CD8-positive, alpha-beta memory T cell (primary cell): ENCODE measurements at regions not wholly inside any gene's neighbourhood (a gene's known extent, or its start where the extent isn't known, plus 50 kb on each side); places are given as distances from the start of the nearest gene placed in this dataset.

Experiments used
- CTCF ChIA-PET: fragments of 350-600 bp; sonication (Branson Sonifier 250); formaldehyde crosslinking; loops from one replicate; lab custom pipeline; 2021; ENCODE audit warnings: antibody characterized with exemption; lab: Charles Lee
- POLR2A ChIA-PET: fragments of 350-600 bp; sonication (Branson Sonifier 250); formaldehyde crosslinking; loops from one replicate; lab custom pipeline; 2021; ENCODE audit warnings: antibody characterized with exemption; lab: Charles Lee
- DNase-seq, 5 donors: peaks; one replicate each; pipeline versions ENCODE4 v3.0.0 to v3.0.0-alpha.2; 2020 to 2022; ENCODE audit warnings: mixed read lengths in 1 of 5
- H3K27ac ChIP-seq: one replicate; pipeline ENCODE4 v1.7.0; 2013; ENCODE audit warnings: low read depth, mild to moderate bottlenecking, low read length, moderate library complexity
- H3K27me3 ChIP-seq: 2 replicates; pipeline ENCODE4 v1.7.0; 2013; ENCODE audit warnings: low read length, mild to moderate bottlenecking; ENCODE audit not compliant: insufficient read depth, poor library complexity, severe bottlenecking
- H3K36me3 ChIP-seq: 2 replicates; pipeline ENCODE4 v1.7.0; 2013; ENCODE audit warnings: mild to moderate bottlenecking, low read length, moderate library complexity; ENCODE audit not compliant: insufficient read depth
- H3K4me1 ChIP-seq: 2 replicates; pipeline ENCODE4 v1.7.0; 2013; ENCODE audit warnings: mild to moderate bottlenecking, low read length, moderate library complexity; ENCODE audit not compliant: insufficient read depth
- H3K4me3 ChIP-seq: 2 replicates; pipeline ENCODE4 v1.7.0; 2013; ENCODE audit warnings: mild to moderate bottlenecking, low read length
- H3K9me3 ChIP-seq: 2 replicates; pipeline ENCODE4 v1.7.0; 2013; ENCODE audit warnings: mild to moderate bottlenecking, low read length
- H3K27ac Mint-ChIP-seq, 8 donors: one replicate each; pipeline ENCODE4 v1.8.0; 2020 to 2021; ENCODE audit warnings: mixed read lengths in 8 of 8, mild to moderate bottlenecking in 6 of 8, inconsistent platforms in 3 of 8, moderate library complexity in 3 of 8
- H3K27me3 Mint-ChIP-seq, 2 donors: one replicate each; pipeline ENCODE4 v1.8.0; 2020 to 2021; ENCODE audit warnings: mixed read lengths in 2 of 2, mild to moderate bottlenecking in 1 of 2, moderate library complexity in 1 of 2
- H3K36me3 Mint-ChIP-seq, 3 donors: one replicate each; pipeline ENCODE4 v1.8.0; 2020 to 2021; ENCODE audit warnings: mixed read lengths in 3 of 3, inconsistent platforms in 1 of 3, mild to moderate bottlenecking in 1 of 3
- H3K4me1 Mint-ChIP-seq, 3 donors: one replicate each; pipeline ENCODE4 v1.8.0; 2020 to 2021; ENCODE audit warnings: mixed read lengths in 3 of 3, inconsistent platforms in 1 of 3, mild to moderate bottlenecking in 1 of 3
- H3K4me3 Mint-ChIP-seq, 7 donors: one replicate each; pipeline ENCODE4 v1.8.0; 2020 to 2021; ENCODE audit warnings: mixed read lengths in 7 of 7, mild to moderate bottlenecking in 6 of 7, moderate library complexity in 4 of 7, inconsistent platforms in 2 of 7
- H3K9me3 Mint-ChIP-seq, 5 donors: one replicate each; pipeline ENCODE4 v1.8.0; 2020 to 2022; ENCODE audit warnings: mixed read lengths in 5 of 5, mild to moderate bottlenecking in 3 of 5, moderate library complexity in 2 of 5, inconsistent platforms in 1 of 5

DNA sequence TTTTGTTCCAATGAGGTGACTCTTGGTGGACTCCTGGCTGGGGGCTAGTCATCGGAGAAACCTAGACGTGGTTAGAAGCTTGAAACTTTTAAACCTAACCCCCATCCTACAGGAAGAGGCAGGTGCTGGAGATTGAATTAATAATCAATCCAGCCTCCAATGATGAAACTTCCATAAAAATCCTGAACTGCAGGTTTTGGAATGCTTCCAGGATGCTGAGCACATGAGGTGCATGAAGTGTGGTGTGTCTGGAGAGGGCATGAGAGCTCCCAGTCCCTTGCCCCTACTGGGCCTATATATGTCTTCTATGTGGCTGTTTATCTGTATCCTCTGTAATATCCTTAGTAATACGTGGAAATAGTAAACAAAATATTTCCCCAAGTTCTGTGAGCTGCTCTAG is 90.7 kb upstream of the PDHA2 start:
- H3K27me3 ChIP-seq, result no peaks in the 10 kb centered on the region
- Mint-ChIP-seq H3K9me3 (peaks cover 2 to 7% (median 6%) of the 10 kb centered on the region in 5 donors), H3K27me3 (no peaks in the 10 kb centered on the region), H3K4me3 (no peak overlapping the region), H3K4me1 (no peaks in the 10 kb centered on the region), H3K27ac (no peak overlapping the region), H3K36me3 (no peaks in the 10 kb centered on the region)
- no peaks in the 10 kb centered on the region for H3K9me3 ChIP-seq
- POLR2A ChIA-PET, result no interaction called here
- no peaks in the 10 kb centered on the region for H3K36me3 ChIP-seq
- H3K27ac ChIP-seq, result no peak overlapping the region
- CTCF ChIA-PET, result no interaction called here
- no peak overlapping the region for H3K4me3 ChIP-seq
- DNase-seq, result no peak
- H3K4me1 ChIP-seq, result no peaks in the 10 kb centered on the region

- H3K9me3 Mint-ChIP-seq, result peaks cover 6 to 13% (median 10%) of the 10 kb centered on the region in 5 donors
- no peak overlapping the region for H3K27ac Mint-ChIP-seq
- Histone ChIP-seq H3K27me3 (no peaks in the 10 kb centered on the region), H3K27ac (no peak overlapping the region), H3K9me3 (no peaks in the 10 kb centered on the region), H3K4me3 (no peak overlapping the region), H3K36me3 (no peaks in the 10 kb centered on the region), H3K4me1 (no peaks in the 10 kb centered on the region)
- CTCF ChIA-PET, result no interaction called here
- no peaks in the 10 kb centered on the region for H3K27me3 Mint-ChIP-seq
- H3K36me3 Mint-ChIP-seq, result no peaks in the 10 kb centered on the region
- DNase-seq, result no peak
- no peaks in the 10 kb centered on the region for H3K4me1 Mint-ChIP-seq
- POLR2A ChIA-PET, result no interaction called here
- no peak overlapping the region for H3K4me3 Mint-ChIP-seq
These were observed 97.0 kb upstream of the PDHA2 start for GRCh38 chr4:95742872-95743271.

DNA sequence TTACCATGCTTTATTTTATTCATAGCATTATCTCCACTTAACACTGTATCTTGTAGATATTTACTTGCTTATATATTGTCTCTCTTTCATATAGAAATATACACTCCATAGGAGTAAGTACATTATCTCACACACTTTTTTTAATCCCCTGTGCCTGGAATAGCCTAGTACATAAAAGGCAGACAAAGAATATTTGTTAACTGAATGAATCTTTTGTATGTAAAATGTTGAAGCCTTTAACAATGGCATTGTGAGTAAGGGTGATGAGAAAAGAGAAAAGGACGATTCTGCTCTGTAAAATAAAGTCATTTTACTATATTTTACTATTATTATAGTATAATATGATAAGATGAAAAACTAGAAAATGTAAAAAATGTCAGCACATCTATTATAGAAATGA is 97.7 kb upstream of the PDHA2 start:
- Mint-ChIP-seq H3K27me3 (no peaks in the 10 kb centered on the region), H3K4me1 (no peaks in the 10 kb centered on the region), H3K9me3 (peaks cover 6 to 13% (median 10%) of the 10 kb centered on the region in 5 donors), H3K27ac (no peak overlapping the region), H3K36me3 (no peaks in the 10 kb centered on the region), H3K4me3 (no peak overlapping the region)
- Histone ChIP-seq H3K27ac (no peak overlapping the region), H3K4me1 (no peaks in the 10 kb centered on the region), H3K36me3 (no peaks in the 10 kb centered on the region), H3K27me3 (no peaks in the 10 kb centered on the region), H3K9me3 (no peaks in the 10 kb centered on the region), H3K4me3 (no peak overlapping the region)
- ChIA-PET POLR2A (no interaction called here), CTCF (no interaction called here)
- DNase-seq, result no peak

DNA sequence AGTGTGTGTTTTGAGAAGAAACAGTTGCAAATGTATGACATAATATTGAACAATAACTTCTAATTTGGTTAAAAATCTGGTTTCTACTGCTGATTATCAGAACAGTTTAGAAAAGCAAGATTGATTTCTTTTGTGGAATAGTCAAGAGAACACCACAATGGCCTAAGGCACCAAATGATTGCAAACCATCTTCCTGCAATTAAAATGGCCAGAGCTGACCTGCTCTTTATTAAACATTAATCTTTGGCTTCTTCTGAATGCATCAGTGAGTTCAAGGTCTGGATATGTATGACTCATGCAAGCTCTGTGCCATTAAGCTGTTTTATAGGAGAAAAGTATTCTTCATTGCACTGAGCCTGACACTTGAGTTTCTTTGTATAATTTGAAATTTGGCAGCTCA is 107.8 kb upstream of the PDHA2 start:
- H3K4me1 Mint-ChIP-seq, result no peaks in the 10 kb centered on the region
- no peak overlapping the region for H3K4me3 Mint-ChIP-seq
- Histone ChIP-seq H3K4me3 (no peak overlapping the region), H3K27ac (no peak overlapping the region), H3K36me3 (no peaks in the 10 kb centered on the region), H3K4me1 (no peaks in the 10 kb centered on the region), H3K27me3 (no peaks in the 10 kb centered on the region), H3K9me3 (no peaks in the 10 kb centered on the region)
- POLR2A ChIA-PET, result no interaction called here
- peaks cover 0 to 8% (median 3%) of the 10 kb centered on the region in 5 donors for H3K9me3 Mint-ChIP-seq
- DNase-seq, result no peak
- CTCF ChIA-PET, result no interaction called here
- no peaks in the 10 kb centered on the region for H3K36me3 Mint-ChIP-seq
- H3K27me3 Mint-ChIP-seq, result no peaks in the 10 kb centered on the region
- no peak overlapping the region for H3K27ac Mint-ChIP-seq

DNA sequence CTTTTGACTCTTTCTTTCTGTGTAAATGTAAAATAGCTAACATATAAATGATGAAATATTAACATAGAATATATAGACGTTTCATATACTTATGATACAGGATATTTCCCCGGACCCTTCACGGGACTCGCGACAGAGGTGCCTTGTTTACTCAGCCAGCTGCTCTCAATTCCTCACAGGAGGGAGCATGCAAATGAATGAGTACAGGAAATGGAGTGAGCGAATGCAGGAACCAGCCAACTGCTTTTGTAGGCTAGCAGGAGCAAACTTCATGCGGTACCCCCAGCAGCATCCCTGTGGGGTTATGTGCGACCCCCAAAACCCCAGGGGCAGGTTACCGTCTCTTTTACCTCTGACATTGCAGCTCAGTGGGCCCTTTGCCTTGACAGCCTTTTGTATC is 110.3 kb upstream of the PDHA2 start:
- H3K4me1 Mint-ChIP-seq, result no peaks in the 10 kb centered on the region
- H3K27me3 Mint-ChIP-seq, result no peaks in the 10 kb centered on the region
- no peak overlapping the region for H3K4me3 Mint-ChIP-seq
- no peaks in the 10 kb centered on the region for H3K4me1 ChIP-seq
- H3K36me3 ChIP-seq, result no peaks in the 10 kb centered on the region
- no peak overlapping the region for H3K4me3 ChIP-seq
- ChIA-PET CTCF (no interaction called here), POLR2A (no interaction called here)
- no peaks in the 10 kb centered on the region for H3K27me3 ChIP-seq
- H3K36me3 Mint-ChIP-seq, result no peaks in the 10 kb centered on the region
- H3K9me3 Mint-ChIP-seq, result peaks cover 0 to 8% (median 3%) of the 10 kb centered on the region in 5 donors
- no peaks in the 10 kb centered on the region for H3K9me3 ChIP-seq
- no peak for DNase-seq
- H3K27ac ChIP-seq, result no peak overlapping the region
- H3K27ac Mint-ChIP-seq, result no peak overlapping the region

DNA sequence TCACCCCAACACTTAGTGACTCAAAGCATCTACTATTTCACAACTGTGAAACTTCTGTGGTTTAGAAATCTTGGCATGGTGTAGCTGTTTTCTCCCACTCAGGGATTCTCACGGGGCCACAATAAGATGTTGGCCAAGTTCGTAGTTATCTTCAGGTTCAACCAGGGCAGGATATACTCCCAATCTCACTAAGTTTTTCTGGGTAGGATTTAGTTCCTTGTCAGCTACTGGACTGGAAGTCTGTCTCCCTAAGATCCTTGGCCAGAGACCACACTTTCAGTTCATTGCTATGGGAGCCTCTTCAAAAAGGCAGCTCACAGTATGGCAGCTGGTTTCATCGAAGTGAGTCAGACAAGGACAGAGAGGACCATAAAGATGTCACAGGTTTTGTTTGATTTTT is 111.7 kb upstream of the PDHA2 start:
- Histone ChIP-seq H3K9me3 (no peaks in the 10 kb centered on the region), H3K27ac (no peak overlapping the region), H3K4me1 (no peaks in the 10 kb centered on the region), H3K27me3 (no peaks in the 10 kb centered on the region), H3K36me3 (no peaks in the 10 kb centered on the region), H3K4me3 (no peak overlapping the region)
- Mint-ChIP-seq H3K27ac (peak overlapping the region in 1 of 8 donors; percentile 47), H3K4me1 (no peaks in the 10 kb centered on the region), H3K27me3 (no peaks in the 10 kb centered on the region), H3K4me3 (no peak overlapping the region), H3K9me3 (peaks cover 0 to 9% (median 3%) of the 10 kb centered on the region in 5 donors), H3K36me3 (no peaks in the 10 kb centered on the region)
- no peak for DNase-seq
- ChIA-PET POLR2A (no interaction called here), CTCF (no interaction called here)

DNA sequence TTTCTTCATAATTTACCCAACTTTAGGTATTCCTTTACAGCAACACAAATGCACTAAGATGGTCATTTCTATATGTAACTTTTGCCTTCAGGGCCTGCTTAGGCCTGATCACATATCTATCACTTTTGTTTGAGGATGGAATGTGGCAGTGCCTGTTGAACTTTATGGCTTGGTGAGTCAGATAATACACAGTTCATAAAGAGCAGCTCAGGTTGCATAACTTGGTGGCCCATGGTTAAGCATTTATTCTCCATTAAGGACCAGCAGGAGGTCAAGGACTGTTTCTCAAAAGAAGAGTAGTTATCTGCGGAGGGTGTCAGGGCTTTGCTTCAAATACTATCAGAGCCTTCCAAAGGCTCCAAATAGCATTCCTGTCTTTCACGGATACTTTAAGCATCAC is 124.1 kb upstream of the PDHA2 start:
- no peaks in the 10 kb centered on the region for H3K36me3 ChIP-seq
- no peaks in the 10 kb centered on the region for H3K9me3 ChIP-seq
- H3K4me3 Mint-ChIP-seq, result no peak overlapping the region
- H3K4me1 ChIP-seq, result no peaks in the 10 kb centered on the region
- H3K27me3 Mint-ChIP-seq, result peaks cover 0 to 2% of the 10 kb centered on the region in 2 donors
- H3K27ac Mint-ChIP-seq, result no peak overlapping the region
- no peak for DNase-seq
- POLR2A ChIA-PET, result no interaction called here
- no peaks in the 10 kb centered on the region for H3K36me3 Mint-ChIP-seq
- CTCF ChIA-PET, result no interaction called here
- no peak overlapping the region for H3K27ac ChIP-seq
- H3K27me3 ChIP-seq, result no peaks in the 10 kb centered on the region
- no peak overlapping the region for H3K4me3 ChIP-seq
- H3K4me1 Mint-ChIP-seq, result no peaks in the 10 kb centered on the region
- peaks cover 3 to 17% (median 9%) of the 10 kb centered on the region in 5 donors for H3K9me3 Mint-ChIP-seq

- no peaks in the 10 kb centered on the region for H3K36me3 ChIP-seq
- H3K27ac ChIP-seq, result no peak overlapping the region
- no peaks in the 10 kb centered on the region for H3K4me1 ChIP-seq
- Mint-ChIP-seq H3K27ac (no peak overlapping the region), H3K4me1 (no peaks in the 10 kb centered on the region), H3K9me3 (peaks cover 4 to 16% (median 9%) of the 10 kb centered on the region in 5 donors), H3K36me3 (no peaks in the 10 kb centered on the region), H3K4me3 (no peak overlapping the region), H3K27me3 (peaks cover 0 to 2% of the 10 kb centered on the region in 2 donors)
- no peak overlapping the region for H3K4me3 ChIP-seq
- no peaks in the 10 kb centered on the region for H3K27me3 ChIP-seq
- H3K9me3 ChIP-seq, result no peaks in the 10 kb centered on the region
- CTCF ChIA-PET, result no interaction called here
- no peak for DNase-seq
- POLR2A ChIA-PET, result no interaction called here
These were observed 125.3 kb upstream of the PDHA2 start for GRCh38 chr4:95714571-95714970.

- H3K27me3 Mint-ChIP-seq, result no peaks in the 10 kb centered on the region
- Histone ChIP-seq H3K4me3 (no peak overlapping the region), H3K4me1 (no peaks in the 10 kb centered on the region), H3K9me3 (no peaks in the 10 kb centered on the region), H3K36me3 (no peaks in the 10 kb centered on the region), H3K27ac (no peak overlapping the region), H3K27me3 (no peaks in the 10 kb centered on the region)
- H3K4me3 Mint-ChIP-seq, result no peak overlapping the region
- no peaks in the 10 kb centered on the region for H3K4me1 Mint-ChIP-seq
- ChIA-PET CTCF (no interaction called here), POLR2A (no interaction called here)
- no peak overlapping the region for H3K27ac Mint-ChIP-seq
- no peaks in the 10 kb centered on the region for H3K36me3 Mint-ChIP-seq
- DNase-seq, result no peak
- peaks cover 0 to 7% (median 3%) of the 10 kb centered on the region in 5 donors for H3K9me3 Mint-ChIP-seq
These were observed 134.6 kb upstream of the PDHA2 start for GRCh38 chr4:95705323-95705722.
